ENCODE measurements at regions not wholly inside any gene's neighbourhood (a gene's known extent, or its start where the extent isn't known, plus 50 kb on each side); places are given as distances from the start of the nearest gene placed in this dataset.

DNA sequence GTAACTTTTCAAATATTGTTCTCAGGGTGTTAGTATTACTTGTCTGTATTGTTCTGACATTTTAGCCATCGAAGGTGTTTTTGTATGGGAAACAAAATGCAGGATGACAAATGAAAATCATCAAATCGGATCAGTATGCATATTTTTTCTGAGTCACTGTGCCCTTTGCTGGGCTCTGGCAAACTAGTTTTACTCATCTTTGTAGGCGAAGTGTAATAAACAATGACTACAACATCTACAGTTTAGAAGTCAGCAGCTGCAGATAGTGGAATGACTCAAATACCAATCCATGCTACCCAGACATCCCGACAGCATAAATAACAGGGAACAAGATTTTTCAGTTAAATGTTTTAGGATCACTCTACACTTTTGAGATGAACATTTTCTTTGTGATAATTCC is 557.3 kb upstream of the TENM3 start:
- Histone ChIP-seq H3K27ac (ENCODE audit: insufficient read depth, low read length) (no peak overlapping the region), H3K9me1 (ENCODE audit: insufficient read depth, low read length) (peaks cover 7% of the 10 kb centered on the region; the same call in 1 of the 2 replicates), H3K4me2 (ENCODE audit: low read depth, low read length) (peak overlapping the region; percentile 75), H2AK9ac (replicated peaks; ENCODE audit: low read depth, low read length, poor library complexity) (no peak overlapping the region), H3K27me3 (ENCODE audit: control insufficient read depth, insufficient read depth, low read length) (no peaks in the 10 kb centered on the region), H2AFZ (replicated peaks; ENCODE audit: low read length, poor library complexity) (no peak overlapping the region), H3K56ac (ENCODE audit: extremely low read depth, insufficient read depth, low read length) (peak overlapping the region; percentile 68), H3K4me1 (ENCODE audit: control insufficient read depth, insufficient read depth, low read length) (peaks cover 11% of the 10 kb centered on the region), H3K14ac (replicated peaks; ENCODE audit: low read depth, low read length) (no peak overlapping the region), H2BK5ac (ENCODE audit: low read depth, low read length, poor library complexity, severe bottlenecking) (peak overlapping the region; percentile 96), H2AK5ac (ENCODE audit: low read depth, low read length) (no peak overlapping the region), H3K23ac (ENCODE audit: low read depth, low read length) (peak overlapping the region; percentile 41; the same call in 1 of the 2 replicates), H3K4ac (ENCODE audit: low read depth, low read length) (peak overlapping the region; percentile 42; the same call in 1 of the 2 replicates), H3K36me3 (ENCODE audit: control insufficient read depth, insufficient read depth, low read length) (no peaks in the 10 kb centered on the region), H3K9ac (ENCODE audit: low read depth, low read length) (no peak overlapping the region; the same call in 1 of the 2 replicates), H2BK15ac (ENCODE audit: low read depth, low read length) (no peak overlapping the region), H4K20me1 (ENCODE audit: insufficient read depth, low read length) (no peaks in the 10 kb centered on the region), H2BK20ac (ENCODE audit: low read depth, low read length) (peak overlapping the region; percentile 71; the same call in 1 of the 2 replicates), H4K91ac (ENCODE audit: insufficient read depth, low read depth, low read length) (no peak overlapping the region), H3K4me3 (ENCODE audit: insufficient read depth, low read depth, low read length) (peak overlapping the region; percentile 8; the same call in 1 of the 2 replicates), H4K5ac (ENCODE audit: low read depth, low read length) (peak overlapping the region; percentile 42; the same call in 1 of the 2 replicates), H2BK120ac (ENCODE audit: low read depth, low read length) (peak overlapping the region; percentile 71), H3K18ac (ENCODE audit: low read depth, low read length) (peak overlapping the region; percentile 81; the same call in 1 of the 2 replicates), H3K9me3 (ENCODE audit: control insufficient read depth, insufficient read depth, low read length) (no peaks in the 10 kb centered on the region), H3K79me1 (ENCODE audit: low read depth in 1 of 2, low read length in 2 of 2) (no peaks in the 10 kb centered on the region), H4K8ac (ENCODE audit: low read depth in 2 of 2, low read length in 2 of 2) (peak overlapping the region in 1 of 2 experiments; percentile 56; a peak in 1 of 4 replicates)
- peak; percentile 97 for DNase-seq
- no TSS peak for BruUV-seq (replicated peaks)
- dilution Hi-C loops (cut with HindIII; ENCODE audit: low sequenced_read_pairs, unreplicated experiment) (no loop called here), intact Hi-C loops (cut with micrococcal nuclease) (loop anchor here (5.0 to 10.0 kb wide), 4 partner anchors 271 to 1239 kb away; no protein-coding TSS in a partner anchor), in situ Hi-C loops (cut with MboI; ENCODE audit: low sequenced_read_pairs) (no loop called here)
- CTCF ChIA-PET: no interaction called here
- WGBS, 2 experiments (ENCODE audit: extremely low coverage in 2 of 2, insufficient read length in 1 of 2): no CpG with 5 or more reads among the region's 4 CpGs
- POLR2A ChIA-PET (ENCODE audit: unreplicated experiment): no interaction called here
- peak; percentile 33; the same call in 1 of the 2 replicates for TF ChIP-seq POLR2A (IDR thresholded peaks at IDR 0.05; ENCODE audit: low read depth, low read length)
- peak; percentile 57 for TF ChIP-seq BHLHE40 (IDR thresholded peaks at IDR 0.05; ENCODE audit: low read depth, low read length)
- TF ChIP-seq RFX5 (IDR thresholded peaks at IDR 0.05; ENCODE audit: low read depth, low read length): no peak
- no peak for TF ChIP-seq CTCF (conservative IDR thresholded peaks at IDR 0.05; ENCODE audit: low read depth, low read length)
- peak; percentile 71; the same call in 1 of the 2 replicates for TF ChIP-seq NFE2L2 (IDR thresholded peaks at IDR 0.05; ENCODE audit: low read depth, low read length)
- peak; percentile 96 for TF ChIP-seq FOS (IDR thresholded peaks at IDR 0.05; ENCODE audit: low read depth, low read length)
- TF ChIP-seq SMC3 (IDR thresholded peaks at IDR 0.05; ENCODE audit: low read depth, low read length): no peak
- TF ChIP-seq MAZ (IDR thresholded peaks at IDR 0.05; ENCODE audit: borderline replicate concordance, low read depth, low read length): 0 out of 2 replicates have a peak, but pooled peaks have one; percentile 8
- no peak for TF ChIP-seq CHD1 (IDR thresholded peaks at IDR 0.05; ENCODE audit: low read depth, low read length)
- peak; percentile 47 for TF ChIP-seq RCOR1 (IDR thresholded peaks at IDR 0.05; ENCODE audit: insufficient replicate concordance, low read length)
- no peak for TF ChIP-seq RAD21 (IDR thresholded peaks at IDR 0.05; ENCODE audit: low read length)
- TF ChIP-seq, protein P1, sequence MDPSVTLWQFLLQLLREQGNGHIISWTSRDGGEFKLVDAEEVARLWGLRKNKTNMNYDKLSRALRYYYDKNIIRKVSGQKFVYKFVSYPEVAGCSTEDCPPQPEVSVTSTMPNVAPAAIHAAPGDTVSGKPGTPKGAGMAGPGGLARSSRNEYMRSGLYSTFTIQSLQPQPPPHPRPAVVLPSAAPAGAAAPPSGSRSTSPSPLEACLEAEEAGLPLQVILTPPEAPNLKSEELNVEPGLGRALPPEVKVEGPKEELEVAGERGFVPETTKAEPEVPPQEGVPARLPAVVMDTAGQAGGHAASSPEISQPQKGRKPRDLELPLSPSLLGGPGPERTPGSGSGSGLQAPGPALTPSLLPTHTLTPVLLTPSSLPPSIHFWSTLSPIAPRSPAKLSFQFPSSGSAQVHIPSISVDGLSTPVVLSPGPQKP (IDR thresholded peaks at IDR 0.05; ENCODE audit: borderline replicate concordance, low read depth, low read length): no peak
- peak; percentile 61 for TF ChIP-seq MAFK (IDR thresholded peaks at IDR 0.05; ENCODE audit: low read depth, low read length)
- ATAC-seq (ENCODE audit: low read depth): peak; percentile 85

Measured in IMR-90 (cell line).